ENCODE measurements at regions not wholly inside any gene's neighbourhood (a gene's known extent, or its start where the extent isn't known, plus 50 kb on each side); places are given as distances from the start of the nearest gene placed in this dataset.

DNA sequence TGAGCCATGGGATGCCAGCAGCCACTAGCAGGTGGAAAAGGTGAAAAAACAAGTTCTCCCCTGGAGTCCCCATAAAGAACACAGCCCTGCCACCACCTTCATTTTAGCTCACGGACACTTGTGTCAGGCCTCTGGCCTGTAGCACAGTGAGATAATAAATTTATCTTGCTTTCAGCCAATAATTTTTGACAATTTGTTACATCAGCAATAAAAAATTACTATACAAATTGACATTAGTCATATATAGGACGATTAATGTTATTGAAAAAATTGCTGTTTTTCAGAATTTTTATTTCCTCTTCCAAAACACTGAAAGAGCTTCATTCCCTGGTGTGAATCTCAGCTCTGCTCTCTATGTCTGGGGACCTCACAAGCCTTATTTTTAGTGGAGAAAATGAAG lies 152.9 kb upstream of the ETV3 start:
- H3K4me3 ChIP-seq (replicated peaks in 1 of 3; ENCODE audit: low read depth in 2 of 3, low read length in 3 of 3) = no peak overlapping the region
- H3K27ac ChIP-seq (ENCODE audit: low read depth in 1 of 2, low read length in 2 of 2) = no peak overlapping the region
- H3K27me3 ChIP-seq (ENCODE audit: control insufficient read depth in 2 of 2, insufficient read depth in 2 of 2, low read length in 2 of 2) = no peaks in the 10 kb centered on the region
- no peak overlapping the region for H3K4me2 ChIP-seq (replicated peaks; ENCODE audit: extremely low read depth, low read length, poor library complexity, severe bottlenecking)
- H3K79me2 ChIP-seq (ENCODE audit: insufficient read depth, low read length) = no peaks in the 10 kb centered on the region
- TF ChIP-seq, protein P1, sequence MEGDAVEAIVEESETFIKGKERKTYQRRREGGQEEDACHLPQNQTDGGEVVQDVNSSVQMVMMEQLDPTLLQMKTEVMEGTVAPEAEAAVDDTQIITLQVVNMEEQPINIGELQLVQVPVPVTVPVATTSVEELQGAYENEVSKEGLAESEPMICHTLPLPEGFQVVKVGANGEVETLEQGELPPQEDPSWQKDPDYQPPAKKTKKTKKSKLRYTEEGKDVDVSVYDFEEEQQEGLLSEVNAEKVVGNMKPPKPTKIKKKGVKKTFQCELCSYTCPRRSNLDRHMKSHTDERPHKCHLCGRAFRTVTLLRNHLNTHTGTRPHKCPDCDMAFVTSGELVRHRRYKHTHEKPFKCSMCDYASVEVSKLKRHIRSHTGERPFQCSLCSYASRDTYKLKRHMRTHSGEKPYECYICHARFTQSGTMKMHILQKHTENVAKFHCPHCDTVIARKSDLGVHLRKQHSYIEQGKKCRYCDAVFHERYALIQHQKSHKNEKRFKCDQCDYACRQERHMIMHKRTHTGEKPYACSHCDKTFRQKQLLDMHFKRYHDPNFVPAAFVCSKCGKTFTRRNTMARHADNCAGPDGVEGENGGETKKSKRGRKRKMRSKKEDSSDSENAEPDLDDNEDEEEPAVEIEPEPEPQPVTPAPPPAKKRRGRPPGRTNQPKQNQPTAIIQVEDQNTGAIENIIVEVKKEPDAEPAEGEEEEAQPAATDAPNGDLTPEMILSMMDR (IDR thresholded peaks at IDR 0.05) = no peak
- H3K27ac Mint-ChIP-seq = no peak overlapping the region
- DNase-seq = no peak
- H3K36me3 Mint-ChIP-seq = no peaks in the 10 kb centered on the region
- H3K9me3 ChIP-seq (replicated peaks in 1 of 2; ENCODE audit: control insufficient read depth in 1 of 2, insufficient read depth in 1 of 2, low read length in 2 of 2) = no peaks in the 10 kb centered on the region
- H2AFZ ChIP-seq (ENCODE audit: insufficient read depth, low read depth, low read length, poor library complexity, severe bottlenecking) = no peak overlapping the region
- H3K4me1 ChIP-seq (ENCODE audit: control insufficient read depth in 1 of 2, insufficient read depth in 2 of 2, low read length in 2 of 2) = no peaks in the 10 kb centered on the region
- no peak overlapping the region for H3K4me3 Mint-ChIP-seq
- intact Hi-C loops (cut with micrococcal nuclease) = no loop called here
- no peaks in the 10 kb centered on the region for H3K36me3 ChIP-seq (replicated peaks in 1 of 2; ENCODE audit: control insufficient read depth in 1 of 2, insufficient read depth in 2 of 2, low read length in 2 of 2)
- no peaks in the 10 kb centered on the region for H3K9me3 Mint-ChIP-seq
- peaks cover 7% of the 10 kb centered on the region for H3K4me1 Mint-ChIP-seq
- WGBS (ENCODE audit: insufficient coverage) = no CpG with 5 or more reads among the region's 2 CpGs
- peaks cover 9 to 17% (median 14%) of the 10 kb centered on the region in 3 donors for H3K27me3 Mint-ChIP-seq (ENCODE audit: low read depth in 3 of 3)
- no peaks in the 10 kb centered on the region for H4K20me1 ChIP-seq (ENCODE audit: insufficient read depth, low read length)
- H3K9ac ChIP-seq (ENCODE audit: insufficient read depth, low read length, poor library complexity, severe bottlenecking) = no peak overlapping the region

- H3K9me3 Mint-ChIP-seq = no peaks in the 10 kb centered on the region
- TF ChIP-seq, protein P1 (IDR thresholded peaks at IDR 0.05) = no peak
- intact Hi-C loops (cut with micrococcal nuclease) = no loop called here
- H3K27me3 Mint-ChIP-seq (ENCODE audit: low read depth in 3 of 3) = peaks cover 12 to 18% (median 15%) of the 10 kb centered on the region in 3 donors
- Histone ChIP-seq H3K4me2 (replicated peaks; ENCODE audit: extremely low read depth, low read length, poor library complexity, severe bottlenecking) (no peak overlapping the region), H2AFZ (ENCODE audit: insufficient read depth, low read depth, low read length, poor library complexity, severe bottlenecking) (no peak overlapping the region), H3K27ac (ENCODE audit: low read depth in 1 of 2, low read length in 2 of 2) (no peak overlapping the region), H3K79me2 (ENCODE audit: insufficient read depth, low read length) (no peaks in the 10 kb centered on the region), H3K9me3 (replicated peaks in 1 of 2; ENCODE audit: control insufficient read depth in 1 of 2, insufficient read depth in 1 of 2, low read length in 2 of 2) (no peaks in the 10 kb centered on the region), H3K36me3 (replicated peaks in 1 of 2; ENCODE audit: control insufficient read depth in 1 of 2, insufficient read depth in 2 of 2, low read length in 2 of 2) (no peaks in the 10 kb centered on the region), H3K4me1 (ENCODE audit: control insufficient read depth in 1 of 2, insufficient read depth in 2 of 2, low read length in 2 of 2) (no peaks in the 10 kb centered on the region), H4K20me1 (ENCODE audit: insufficient read depth, low read length) (no peaks in the 10 kb centered on the region), H3K4me3 (replicated peaks in 1 of 3; ENCODE audit: low read depth in 2 of 3, low read length in 3 of 3) (no peak overlapping the region), H3K9ac (ENCODE audit: insufficient read depth, low read length, poor library complexity, severe bottlenecking) (no peak overlapping the region), H3K27me3 (ENCODE audit: control insufficient read depth in 2 of 2, insufficient read depth in 2 of 2, low read length in 2 of 2) (no peaks in the 10 kb centered on the region)
- no peak for DNase-seq
- H3K4me1 Mint-ChIP-seq = peaks cover 7% of the 10 kb centered on the region
- H3K27ac Mint-ChIP-seq = no peak overlapping the region
- WGBS (ENCODE audit: insufficient coverage) = 88% methylated on average over 4 of the region's 7 CpGs
- no peaks in the 10 kb centered on the region for H3K36me3 Mint-ChIP-seq
- no peak overlapping the region for H3K4me3 Mint-ChIP-seq
Observed at GRCh38 chr1:157289424-157290105, 151.4 kb upstream of the ETV3 start.

All from CD14-positive monocyte (primary cell).